ENCODE measurements at regions not wholly inside any gene's neighbourhood (a gene's known extent, or its start where the extent isn't known, plus 50 kb on each side); places are given as distances from the start of the nearest gene placed in this dataset.

DNA sequence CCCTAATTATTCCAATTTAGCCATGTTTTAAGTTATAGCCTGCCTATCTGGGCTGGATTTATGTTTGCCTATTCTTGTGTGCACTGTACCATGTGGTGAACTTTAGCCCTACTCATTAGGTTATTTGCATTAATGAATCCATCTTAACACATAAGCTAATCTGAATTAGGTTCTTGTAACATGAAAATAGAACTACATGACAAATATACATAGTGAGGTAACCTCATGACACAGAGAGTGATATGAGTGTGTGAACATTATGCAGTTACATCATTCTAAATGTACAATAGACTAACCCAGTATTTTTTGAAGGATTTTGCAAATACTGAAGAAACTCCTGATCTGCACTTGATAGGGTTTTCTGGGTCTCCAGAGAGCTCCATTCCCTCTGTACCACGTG is 733.7 kb upstream of the CITED2 start:
- no peak for DNase-seq

DNA sequence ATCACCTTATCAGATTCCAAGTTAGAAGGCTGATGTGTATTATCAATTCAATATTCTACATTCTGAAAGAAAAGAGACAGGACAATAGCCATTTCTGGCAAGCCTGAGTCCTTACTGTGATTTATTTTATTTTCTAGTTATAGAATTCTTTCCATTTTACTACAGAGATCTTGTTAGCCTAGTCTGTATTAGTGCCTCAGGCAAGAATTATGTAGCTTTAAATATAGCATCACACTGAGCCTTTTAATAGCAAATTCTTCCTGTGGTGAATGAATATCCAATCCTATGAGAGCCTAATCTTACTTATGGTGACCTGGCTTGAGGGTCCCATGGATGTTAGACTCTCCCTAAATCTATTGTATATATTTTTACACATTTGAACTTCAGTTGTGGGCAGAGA is 732.8 kb upstream of the CITED2 start:
- DNase-seq = no peak

DNA sequence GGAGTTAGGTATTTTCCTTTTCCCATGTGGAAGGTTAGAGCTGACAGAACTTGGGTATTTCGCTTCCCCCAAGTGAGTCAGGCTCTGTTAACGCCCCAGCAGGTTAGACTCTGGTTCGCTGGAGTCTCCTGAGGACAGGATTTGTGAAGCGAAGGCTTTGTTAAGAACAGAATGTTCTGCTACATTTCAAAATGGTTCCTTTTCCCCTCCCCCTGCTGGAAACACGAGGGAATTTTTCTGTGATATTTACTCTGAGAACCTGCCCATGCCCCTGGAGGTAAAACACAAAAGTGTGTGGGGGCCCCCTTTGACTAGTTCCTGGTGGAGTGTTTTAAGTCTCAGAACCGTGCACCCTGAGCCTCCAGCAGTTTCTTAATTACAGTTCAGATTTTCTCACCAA is 731.4 kb upstream of the CITED2 start:
- no peak for DNase-seq

DNA sequence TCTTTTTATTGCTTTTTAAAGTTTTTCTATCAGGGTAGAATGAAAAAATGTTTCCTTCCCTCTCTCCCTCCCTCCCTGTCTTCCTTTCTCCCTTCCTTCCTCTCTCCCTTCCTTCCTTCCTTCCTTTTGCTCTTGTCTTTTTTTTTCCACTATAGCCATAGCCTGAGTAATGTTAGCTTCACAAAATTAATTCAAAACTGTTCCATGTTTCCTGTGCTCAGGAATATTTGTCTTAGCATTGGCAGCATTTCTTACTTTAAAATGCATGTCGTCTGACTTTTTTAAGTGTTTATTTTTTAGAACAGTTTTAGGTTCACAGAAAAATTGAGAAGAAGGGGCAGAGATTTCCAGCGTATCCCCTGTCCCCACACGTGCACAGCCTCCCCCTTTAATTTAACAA is 730.8 kb upstream of the CITED2 start:
- no peak for DNase-seq

DNA sequence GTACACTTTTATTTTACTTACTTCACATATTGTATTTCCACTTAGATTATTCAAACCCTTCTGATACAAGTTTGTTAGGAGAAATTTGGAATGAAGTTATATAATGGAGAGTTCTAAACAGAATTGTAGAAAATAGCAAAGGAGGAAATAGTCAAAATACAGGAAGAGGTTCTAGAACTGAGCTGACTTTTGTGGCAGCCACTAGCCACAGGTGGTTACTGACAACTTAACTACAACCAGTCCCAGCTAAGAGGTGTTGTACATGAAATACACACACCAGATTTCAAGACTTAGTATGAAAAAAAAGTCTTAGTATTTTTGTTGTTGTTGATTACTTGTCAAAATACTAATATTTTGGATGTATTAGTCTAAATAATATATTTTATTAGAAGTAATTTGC is 727.4 kb upstream of the CITED2 start:
- DNase-seq = no peak

DNA sequence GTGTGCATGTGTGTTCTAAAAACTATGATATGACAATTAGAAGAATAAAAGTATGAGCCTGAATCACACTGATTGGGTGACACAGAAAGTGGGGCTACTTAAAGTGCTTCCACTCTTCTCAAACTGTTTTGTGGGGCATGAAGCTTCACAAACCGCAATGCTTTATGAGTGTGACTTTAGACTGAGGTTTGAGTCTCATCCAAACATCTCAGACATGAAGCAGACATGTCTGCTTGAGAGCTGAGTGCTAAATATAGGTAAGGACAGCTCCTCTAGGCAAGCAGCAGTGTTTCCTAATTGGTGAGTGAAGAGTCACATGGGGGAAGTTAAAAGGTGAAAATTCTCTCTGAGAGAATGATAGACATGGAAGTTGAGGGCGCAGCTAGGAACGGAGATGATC is 726.9 kb upstream of the CITED2 start:
- DNase-seq = no peak

DNA sequence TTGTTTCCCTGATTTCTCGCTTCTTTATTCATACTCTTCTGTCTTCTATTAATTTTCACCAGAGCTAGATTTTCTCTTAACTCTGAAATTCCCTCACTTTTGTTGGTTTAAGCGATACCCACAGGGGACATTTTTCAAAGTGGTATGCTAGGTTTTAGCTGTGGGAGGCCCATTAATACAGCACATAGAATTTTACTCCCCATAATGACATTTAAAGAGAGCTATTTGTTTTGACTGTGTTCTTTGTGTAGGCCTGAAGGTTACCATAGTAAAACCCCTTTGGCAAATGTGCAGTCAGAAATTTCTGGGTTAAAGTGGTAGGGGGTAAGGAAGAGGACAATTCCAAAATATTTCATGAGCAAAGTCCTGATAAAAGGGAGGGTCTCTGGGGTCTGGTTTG is 721.1 kb upstream of the CITED2 start:
- DNase-seq = no peak

DNA sequence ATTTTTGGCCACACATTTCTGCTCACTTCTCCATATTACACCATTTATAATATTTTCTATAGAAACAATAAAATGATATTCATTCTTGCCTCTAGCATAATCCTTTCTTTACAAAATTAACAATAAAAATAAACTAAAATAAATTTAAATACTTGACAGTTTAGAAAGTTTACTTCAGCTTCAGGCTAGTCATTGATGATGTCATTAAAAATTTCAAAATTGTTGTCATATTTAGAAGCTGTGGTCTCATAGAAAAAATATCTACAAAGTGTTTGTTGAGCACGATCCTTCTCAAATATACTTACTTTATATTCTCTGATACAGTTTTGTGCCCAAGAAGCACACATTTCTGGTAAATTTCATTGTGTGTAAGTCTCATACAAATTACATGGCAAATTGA is 717.4 kb upstream of the CITED2 start:
- no peak for DNase-seq

DNA sequence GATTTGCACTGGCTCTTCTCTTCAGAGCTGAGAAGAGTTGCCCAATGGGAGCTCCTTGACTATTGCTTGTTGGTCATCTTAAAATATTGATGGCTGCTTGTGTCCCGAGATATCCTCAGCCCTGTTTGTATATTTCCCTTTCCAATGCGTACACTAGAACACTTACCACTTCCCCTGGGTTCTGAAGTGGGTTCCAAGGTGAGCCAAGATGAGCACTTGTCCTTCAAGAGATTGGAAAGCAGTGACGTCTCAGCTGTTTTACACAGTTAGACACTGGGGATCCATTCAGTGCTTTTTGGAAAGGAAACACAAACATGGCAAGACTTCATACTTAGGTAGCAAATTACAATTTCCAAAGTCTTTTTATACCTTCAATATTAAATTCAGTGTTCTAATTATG is 716.4 kb upstream of the CITED2 start:
- no peak for DNase-seq

DNA sequence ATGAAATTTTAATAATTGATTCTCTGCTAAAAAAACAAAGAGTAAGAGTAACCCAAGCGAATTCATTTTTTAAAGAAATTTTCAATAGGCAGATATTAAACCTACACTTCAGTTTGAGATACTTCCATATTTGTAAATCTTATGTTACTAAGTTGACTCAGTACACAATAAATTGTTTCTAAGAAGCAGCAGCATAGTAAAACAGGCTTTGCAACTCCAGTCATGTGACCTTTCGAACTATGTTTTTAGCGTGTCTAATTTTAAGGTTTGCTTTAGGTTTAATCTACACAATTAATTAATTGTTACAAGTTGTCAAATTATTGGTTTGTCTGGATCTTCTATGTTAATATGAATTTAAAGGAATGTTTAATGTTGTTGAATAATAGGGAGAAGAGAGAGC is 708.9 kb upstream of the CITED2 start:
- DNase-seq = no peak

DNA sequence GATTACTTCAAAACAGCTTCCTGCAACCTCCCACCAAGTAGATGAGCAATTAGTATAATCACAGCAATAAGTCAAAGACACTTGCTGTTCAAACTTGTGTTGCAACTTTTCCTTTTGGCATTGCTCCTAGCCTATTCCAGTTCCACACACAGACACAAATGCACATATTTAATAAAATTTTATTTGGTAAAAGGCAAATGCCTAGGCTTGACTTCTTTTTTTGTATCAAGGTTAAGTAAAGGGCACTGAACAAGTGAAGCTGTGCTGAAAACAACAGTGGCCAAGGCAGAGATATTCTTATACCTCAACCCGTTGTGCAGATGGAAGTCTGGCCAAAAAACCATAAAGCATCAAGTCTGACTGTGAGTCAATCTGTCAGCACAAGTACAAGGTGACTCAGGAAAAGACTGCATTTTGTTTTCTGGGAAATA is 708.4 kb upstream of the CITED2 start:
- no peak for DNase-seq

DNA sequence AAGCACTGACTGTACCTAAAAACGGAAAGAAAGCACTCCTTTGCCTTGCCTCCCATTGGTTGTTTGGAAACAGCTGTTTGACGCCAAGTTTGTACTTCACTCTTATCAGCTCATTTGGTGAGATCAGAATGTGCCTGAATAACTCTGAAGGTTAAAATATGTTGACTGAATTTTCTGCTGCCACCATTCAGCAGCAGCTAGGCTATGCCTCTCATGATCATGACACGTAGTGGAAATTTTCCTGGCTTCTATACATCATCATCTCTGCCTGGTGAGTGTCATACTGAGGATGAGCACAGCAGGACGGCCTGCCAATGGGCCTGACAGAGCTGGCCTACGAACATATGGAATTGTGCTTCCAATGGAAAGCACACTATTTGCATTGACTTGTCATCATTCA is 704.9 kb upstream of the CITED2 start:
- no peak for DNase-seq

DNA sequence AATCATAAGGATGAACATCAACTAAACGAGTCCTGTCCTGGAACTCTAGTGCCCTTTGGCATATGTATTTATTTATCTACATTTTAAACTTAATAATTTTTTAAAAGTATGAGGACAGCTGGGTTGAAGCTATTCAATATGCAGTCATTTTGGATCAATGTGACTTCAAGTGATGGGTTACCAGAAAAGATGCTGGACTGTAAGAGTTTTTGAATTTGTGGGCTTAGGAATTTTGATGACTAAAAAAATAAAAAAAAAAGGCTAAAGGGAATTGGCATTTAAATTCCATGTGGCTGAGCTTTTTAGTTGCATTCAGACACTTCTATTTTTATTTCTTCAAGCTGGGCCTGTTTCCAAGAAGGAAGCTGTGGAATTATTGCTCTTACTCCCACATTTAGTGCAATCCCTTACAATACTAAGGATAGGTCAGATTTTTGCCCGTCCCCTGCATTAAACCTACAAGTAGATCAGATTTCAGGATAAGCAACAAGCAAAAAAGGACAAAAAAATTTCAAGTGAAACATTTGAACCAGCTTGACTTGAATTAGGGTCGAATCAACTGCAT is 704.2 kb upstream of the CITED2 start:
- no peak for DNase-seq

DNA sequence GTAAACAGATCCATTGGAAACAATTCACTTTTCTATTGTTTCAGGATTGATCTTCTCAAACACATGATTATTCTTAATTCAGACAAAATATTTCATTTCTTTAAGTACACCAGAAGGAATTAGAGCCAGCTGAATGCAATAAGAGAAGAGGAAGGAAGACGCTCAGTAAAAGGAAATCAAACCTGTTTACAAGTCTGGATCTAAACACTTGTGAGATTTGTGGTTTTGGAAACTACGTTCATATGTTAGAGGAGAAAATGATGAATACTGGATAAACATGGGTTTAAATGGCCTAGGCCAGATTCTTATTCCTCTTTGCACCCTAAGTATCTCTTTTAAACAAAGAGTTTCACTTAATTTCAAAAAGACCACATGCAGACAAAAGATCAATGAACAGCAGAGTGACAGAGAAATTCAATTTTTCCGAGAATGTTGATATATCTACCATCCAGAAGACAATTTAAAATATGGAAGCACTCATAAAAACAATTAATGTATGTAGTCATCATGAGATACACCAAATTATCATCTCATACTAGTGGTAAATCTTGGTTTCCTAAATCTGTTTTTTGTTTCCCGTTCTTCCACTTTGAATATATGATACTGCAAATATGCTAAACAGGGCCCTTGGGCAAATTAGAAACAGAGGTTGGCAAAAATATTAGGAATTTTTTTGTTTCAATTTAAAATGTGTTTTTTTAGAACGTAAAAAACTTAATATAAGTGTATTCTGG is 703.5 kb upstream of the CITED2 start:
- no peak for DNase-seq

DNA sequence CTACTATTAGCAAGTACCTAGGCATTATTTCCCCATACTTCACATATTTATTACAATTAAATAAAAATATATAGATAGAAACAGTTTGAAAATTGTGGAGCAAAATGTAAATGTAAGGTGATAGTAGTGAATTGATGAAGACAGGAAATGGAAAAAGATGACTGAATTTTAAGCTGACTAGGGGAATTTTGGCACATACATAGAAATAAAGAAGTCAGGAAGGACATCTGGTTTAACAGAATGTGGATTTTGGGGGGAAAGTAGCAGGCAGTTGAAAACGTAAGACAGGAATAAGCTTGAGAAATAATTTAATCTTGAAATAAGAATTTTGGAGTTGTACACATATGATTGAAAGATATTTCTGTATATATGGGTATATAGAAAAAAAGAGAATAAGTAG is 701.7 kb upstream of the CITED2 start:
- no peak for DNase-seq

DNA sequence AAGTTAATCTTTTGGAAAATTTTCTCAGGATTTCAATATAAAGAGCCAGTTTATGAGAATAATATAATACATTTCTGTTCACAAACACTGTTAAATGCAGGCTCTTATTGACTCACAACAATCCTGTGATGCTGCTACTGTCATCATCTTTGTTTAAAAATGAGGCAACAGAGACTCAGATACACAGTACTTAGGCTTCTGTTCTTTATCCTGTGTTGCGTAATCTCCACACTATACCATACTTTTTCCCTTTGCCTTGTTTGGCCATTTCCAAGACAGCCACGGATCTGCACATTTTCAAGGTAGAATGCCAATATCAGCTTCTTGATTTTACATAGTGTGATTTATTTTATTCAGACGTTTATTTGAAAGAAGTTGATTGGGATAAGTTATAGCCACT is 699.0 kb upstream of the CITED2 start:
- no peak for DNase-seq

DNA sequence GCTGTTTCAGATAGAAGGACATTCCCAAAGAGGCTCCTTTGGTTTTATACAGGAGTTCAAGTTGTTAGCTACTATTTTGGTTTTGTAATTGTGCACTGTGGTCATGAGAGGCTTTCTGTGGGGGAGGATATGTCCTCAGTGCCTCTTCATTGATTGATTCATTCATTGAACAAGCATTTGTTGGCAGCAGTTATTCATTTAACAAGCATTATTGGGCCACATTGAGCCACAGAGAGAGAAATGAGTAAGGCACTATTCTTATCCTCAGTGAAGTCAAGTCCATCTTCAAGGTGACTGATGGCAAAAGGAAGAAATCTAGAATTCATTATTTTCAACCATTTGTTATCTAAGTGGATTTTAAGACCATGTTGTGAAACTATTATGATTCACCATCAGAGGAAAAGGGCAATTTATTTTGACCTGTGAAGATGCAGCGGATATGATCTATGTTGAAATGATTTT is 697.2 kb upstream of the CITED2 start:
- no peak for DNase-seq

DNA sequence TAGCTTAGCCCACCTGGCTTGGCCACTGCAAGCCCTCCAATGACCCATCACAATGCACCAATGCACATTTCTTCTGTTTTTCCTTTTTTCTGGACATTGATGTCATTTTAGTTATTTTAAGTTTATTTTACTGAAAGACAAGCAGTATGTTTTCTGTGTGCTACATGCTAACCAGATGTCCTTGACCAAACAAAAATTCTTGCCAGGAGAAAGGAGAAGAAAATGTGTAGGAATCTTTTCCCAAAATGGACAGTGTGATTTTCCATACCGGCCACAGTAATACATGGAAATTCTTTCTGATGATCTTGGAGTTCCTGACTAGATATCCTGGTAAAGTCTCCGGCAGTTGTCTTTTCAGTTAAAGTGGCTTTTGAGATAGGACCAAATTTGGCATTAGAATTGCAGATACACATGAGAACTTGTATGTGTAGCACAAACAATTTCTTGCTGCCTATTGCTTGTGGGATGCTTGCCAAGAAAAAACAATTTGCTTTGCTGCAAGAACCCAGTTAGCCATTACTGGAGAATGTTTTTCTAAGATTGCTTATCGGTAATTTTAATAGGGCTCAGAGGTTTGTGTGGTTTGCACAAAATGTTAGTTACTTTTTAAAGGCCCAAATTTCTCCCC is 696.5 kb upstream of the CITED2 start:
- no peak for DNase-seq

DNA sequence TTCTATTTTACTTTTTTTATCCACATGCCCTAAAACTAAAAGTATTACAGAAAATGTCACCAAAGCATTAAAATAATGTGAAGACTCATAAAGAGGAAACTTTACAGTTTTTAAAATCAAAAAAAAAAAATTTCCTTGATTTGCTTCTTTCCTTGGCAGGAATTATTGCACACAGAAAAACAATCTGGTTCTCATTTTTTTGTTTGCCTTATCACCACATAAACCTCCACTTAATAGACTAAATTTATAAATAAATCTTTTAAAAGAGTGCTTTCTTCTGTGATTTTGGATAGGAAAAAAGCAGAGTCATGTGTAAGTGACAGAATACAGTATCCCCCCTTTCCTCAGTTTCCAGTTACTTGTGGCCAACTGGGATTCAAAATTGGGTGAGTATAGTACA is 695.1 kb upstream of the CITED2 start:
- DNase-seq = no peak

DNA sequence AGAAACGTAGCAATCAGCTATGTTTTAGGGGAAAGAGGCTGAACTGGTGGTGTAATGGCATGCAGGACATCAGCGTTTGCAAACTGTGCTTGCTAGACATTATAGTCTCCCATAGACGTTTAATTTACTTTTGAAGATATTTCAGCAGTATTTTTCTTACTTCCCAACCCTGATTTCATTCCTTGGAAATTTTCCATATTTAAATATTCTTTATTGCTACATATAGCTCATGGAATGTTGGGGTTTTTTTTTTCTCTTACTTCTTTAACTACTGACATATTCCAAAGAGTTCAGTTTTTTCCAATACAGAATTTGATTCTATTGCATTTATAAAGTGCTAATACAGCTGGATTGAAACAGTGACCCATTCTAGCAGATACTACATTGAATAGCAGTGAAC is 694.4 kb upstream of the CITED2 start:
- DNase-seq = no peak

DNA sequence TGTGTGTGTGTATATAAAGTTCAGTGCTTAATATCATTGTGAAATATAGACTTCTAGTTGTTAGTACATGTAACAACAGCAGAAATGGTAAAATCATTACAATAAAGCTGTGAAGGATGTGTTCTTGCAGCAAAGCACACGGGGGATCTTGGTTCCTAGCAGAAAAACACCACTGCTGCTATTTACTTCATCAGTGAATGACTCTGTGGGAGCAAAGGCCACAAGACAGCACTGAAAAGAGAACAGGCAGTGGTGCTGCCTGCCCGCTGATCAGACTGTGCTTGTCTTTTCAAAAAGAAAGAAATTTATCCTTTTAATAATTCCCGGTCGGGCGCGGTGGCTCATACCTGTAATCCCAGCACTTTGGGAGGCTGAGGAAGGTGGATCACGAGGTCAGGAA is 689.9 kb upstream of the CITED2 start:
- no peak for DNase-seq

DNA sequence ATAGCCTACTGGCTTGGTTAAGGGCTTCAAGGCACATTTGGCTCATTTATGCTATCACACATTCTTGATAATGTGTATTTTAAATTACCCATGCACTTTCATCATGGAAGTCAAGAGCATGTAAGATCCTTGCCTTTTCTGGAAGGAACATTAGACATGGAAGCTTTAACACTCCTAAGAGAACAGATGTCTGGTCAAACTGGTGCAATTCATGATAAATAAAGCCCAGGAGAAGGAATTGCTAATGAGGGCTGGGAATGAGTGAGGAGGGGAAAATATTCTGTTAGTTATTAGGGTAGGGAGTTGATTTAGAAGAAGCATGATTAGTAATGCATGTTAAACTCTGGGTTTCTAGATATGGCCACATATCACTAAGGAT is 688.6 kb upstream of the CITED2 start:
- DNase-seq = no peak

DNA sequence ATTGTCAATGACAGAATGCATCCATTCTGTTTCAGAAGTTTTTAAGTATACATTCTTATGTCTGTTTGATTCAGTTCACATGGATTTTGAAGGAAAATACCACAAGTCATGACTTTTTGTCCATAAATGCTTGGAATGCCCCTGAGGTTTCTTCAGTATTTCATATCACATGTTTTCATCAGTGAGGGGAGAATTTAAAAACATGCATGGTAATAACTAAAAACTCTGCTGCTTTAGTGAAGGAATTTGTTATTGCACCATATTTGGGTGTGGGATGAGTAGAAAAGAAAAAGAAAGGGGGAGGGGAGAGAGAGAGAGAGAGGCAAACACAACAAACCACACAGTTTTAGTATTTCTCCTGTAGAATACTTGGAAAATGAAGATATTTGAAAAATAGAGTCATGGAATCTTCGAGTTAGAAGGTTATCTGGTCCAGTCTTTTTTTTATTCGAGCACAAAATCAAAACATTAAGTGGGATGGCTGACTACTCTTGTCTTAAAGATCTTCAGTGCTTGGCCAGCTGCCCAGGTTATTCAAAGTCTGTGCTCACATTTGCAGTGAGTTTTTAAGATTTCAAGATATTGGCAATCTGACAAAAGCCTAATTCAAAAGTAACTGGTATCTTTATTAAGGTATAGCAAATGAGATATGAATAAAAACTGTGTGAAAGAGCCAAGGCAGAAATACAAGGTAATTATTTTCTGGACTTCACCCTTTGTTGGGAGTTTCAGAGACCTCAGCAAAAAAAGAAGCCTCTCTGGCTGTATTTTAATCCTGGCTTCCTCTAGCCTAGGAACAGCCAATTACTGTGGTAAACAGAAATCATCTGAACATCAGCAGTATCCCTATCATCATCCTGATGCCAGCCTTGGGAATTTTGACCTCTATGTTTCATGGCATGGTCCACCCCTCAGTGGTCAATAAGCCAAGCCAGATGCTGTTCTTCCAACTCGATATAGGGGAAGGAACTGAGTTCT is 687.9 kb upstream of the CITED2 start:
- DNase-seq = no peak

Measured in activated T-cell treated with anti-CD3 and anti-CD28 coated beads for 4 hours (primary cell).